ENCODE measurements at regions not wholly inside any gene's neighbourhood (a gene's known extent, or its start where the extent isn't known, plus 50 kb on each side); places are given as distances from the start of the nearest gene placed in this dataset.

DNA sequence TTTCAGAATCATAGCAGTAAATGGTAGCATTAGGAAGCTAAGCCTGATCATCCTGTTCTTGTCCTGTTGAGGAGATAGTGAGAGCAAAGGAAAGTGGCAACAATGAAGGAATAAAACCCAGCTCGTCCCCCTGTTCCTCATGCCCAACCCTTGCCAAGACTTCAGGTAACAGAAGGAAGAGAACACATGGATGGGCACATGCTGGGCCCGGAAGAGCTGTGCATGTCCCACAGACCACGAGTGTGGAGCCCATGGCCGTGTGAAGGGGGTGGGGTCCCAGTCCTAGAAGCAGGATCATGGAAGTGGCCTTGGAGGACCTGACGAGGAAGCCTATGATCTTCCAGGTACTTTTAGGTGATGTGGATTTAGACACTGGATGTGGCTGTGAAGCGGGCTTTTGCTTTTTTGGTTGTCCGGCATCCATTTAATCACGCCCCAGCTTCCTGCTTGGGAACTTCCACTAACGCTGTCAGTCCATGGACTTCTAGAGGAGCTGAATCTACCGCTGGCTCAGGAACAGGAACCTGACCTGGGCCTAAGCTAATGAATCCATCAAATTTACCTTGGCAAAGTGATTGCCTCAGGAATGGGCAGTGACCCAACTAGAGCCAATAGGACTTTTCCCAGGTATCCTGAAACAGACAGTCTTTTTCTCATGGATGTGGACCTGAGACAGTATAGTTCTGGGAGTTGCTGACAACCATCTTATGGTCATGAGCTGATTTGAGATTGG is 79.3 kb upstream of the ARMC2 start:
- no peak overlapping the region for H3K27ac ChIP-seq
- no peaks in the 10 kb centered on the region for H3K79me2 ChIP-seq (ENCODE audit: insufficient read depth, low read depth)
- peaks cover 7% of the 10 kb centered on the region for H3K4me1 ChIP-seq (ENCODE audit: low read depth, poor library complexity, severe bottlenecking)
- TF ChIP-seq, protein P1, sequence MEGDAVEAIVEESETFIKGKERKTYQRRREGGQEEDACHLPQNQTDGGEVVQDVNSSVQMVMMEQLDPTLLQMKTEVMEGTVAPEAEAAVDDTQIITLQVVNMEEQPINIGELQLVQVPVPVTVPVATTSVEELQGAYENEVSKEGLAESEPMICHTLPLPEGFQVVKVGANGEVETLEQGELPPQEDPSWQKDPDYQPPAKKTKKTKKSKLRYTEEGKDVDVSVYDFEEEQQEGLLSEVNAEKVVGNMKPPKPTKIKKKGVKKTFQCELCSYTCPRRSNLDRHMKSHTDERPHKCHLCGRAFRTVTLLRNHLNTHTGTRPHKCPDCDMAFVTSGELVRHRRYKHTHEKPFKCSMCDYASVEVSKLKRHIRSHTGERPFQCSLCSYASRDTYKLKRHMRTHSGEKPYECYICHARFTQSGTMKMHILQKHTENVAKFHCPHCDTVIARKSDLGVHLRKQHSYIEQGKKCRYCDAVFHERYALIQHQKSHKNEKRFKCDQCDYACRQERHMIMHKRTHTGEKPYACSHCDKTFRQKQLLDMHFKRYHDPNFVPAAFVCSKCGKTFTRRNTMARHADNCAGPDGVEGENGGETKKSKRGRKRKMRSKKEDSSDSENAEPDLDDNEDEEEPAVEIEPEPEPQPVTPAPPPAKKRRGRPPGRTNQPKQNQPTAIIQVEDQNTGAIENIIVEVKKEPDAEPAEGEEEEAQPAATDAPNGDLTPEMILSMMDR (conservative IDR thresholded peaks at IDR 0.05; ENCODE audit: low read depth, low read length), result no peak
- no peak overlapping the region for H3K9ac ChIP-seq
- H3K36me3 ChIP-seq (ENCODE audit: insufficient read depth), result no peaks in the 10 kb centered on the region
- H3K27me3 ChIP-seq (ENCODE audit: insufficient read depth, low read depth), result no peaks in the 10 kb centered on the region
- H4K20me1 ChIP-seq (ENCODE audit: insufficient read depth), result no peaks in the 10 kb centered on the region
- H3K4me2 ChIP-seq, result no peak overlapping the region
- H2AFZ ChIP-seq (ENCODE audit: low read depth), result no peak overlapping the region
- no peak overlapping the region for H3K4me3 ChIP-seq (IDR thresholded peaks at IDR 0.05; ENCODE audit: insufficient read depth, low read depth, low read length)

DNA sequence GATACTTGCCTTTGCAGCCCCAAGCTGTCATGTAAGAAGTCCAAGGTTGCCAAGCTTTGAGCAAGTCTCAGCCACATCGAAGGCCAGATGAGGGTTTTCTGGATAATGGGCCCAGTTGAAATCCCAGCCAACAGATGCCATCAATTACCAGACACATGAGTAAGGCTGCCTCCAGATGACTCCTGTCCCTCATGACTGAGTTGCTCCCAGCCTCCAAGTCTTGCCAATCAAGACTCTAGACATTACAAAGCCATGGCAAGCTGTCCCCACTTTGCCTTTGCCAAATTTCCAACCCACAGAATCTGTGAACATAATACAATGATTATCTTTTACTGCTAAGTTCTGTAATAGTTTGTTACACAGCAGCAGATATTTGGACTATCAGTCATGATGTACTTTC is 76.8 kb upstream of the ARMC2 start:
- Histone ChIP-seq H3K4me2 (no peak overlapping the region), H3K9ac (no peak overlapping the region), H2AFZ (ENCODE audit: low read depth) (no peak overlapping the region), H3K27ac (no peak overlapping the region), H3K27me3 (ENCODE audit: insufficient read depth, low read depth) (no peaks in the 10 kb centered on the region), H3K79me2 (ENCODE audit: insufficient read depth, low read depth) (no peaks in the 10 kb centered on the region), H3K4me3 (IDR thresholded peaks at IDR 0.05; ENCODE audit: insufficient read depth, low read depth, low read length) (no peak overlapping the region), H3K36me3 (ENCODE audit: insufficient read depth) (no peaks in the 10 kb centered on the region), H3K4me1 (ENCODE audit: low read depth, poor library complexity, severe bottlenecking) (peaks cover 7% of the 10 kb centered on the region), H4K20me1 (ENCODE audit: insufficient read depth) (no peaks in the 10 kb centered on the region)
- TF ChIP-seq, protein P1 (conservative IDR thresholded peaks at IDR 0.05; ENCODE audit: low read depth, low read length), result no peak

GRCh38 chr6:108774555-108774954 is 73.7 kb upstream of the ARMC2 start:
- Histone ChIP-seq H3K4me2 (no peak overlapping the region), H3K79me2 (ENCODE audit: insufficient read depth, low read depth) (no peaks in the 10 kb centered on the region), H3K27ac (no peak overlapping the region), H3K4me1 (ENCODE audit: low read depth, poor library complexity, severe bottlenecking) (no peaks in the 10 kb centered on the region), H2AFZ (ENCODE audit: low read depth) (no peak overlapping the region), H4K20me1 (ENCODE audit: insufficient read depth) (no peaks in the 10 kb centered on the region), H3K27me3 (ENCODE audit: insufficient read depth, low read depth) (no peaks in the 10 kb centered on the region), H3K4me3 (IDR thresholded peaks at IDR 0.05; ENCODE audit: insufficient read depth, low read depth, low read length) (no peak overlapping the region), H3K9ac (no peak overlapping the region), H3K36me3 (ENCODE audit: insufficient read depth) (no peaks in the 10 kb centered on the region)
- TF ChIP-seq, protein P1 (conservative IDR thresholded peaks at IDR 0.05; ENCODE audit: low read depth, low read length), result no peak

DNA sequence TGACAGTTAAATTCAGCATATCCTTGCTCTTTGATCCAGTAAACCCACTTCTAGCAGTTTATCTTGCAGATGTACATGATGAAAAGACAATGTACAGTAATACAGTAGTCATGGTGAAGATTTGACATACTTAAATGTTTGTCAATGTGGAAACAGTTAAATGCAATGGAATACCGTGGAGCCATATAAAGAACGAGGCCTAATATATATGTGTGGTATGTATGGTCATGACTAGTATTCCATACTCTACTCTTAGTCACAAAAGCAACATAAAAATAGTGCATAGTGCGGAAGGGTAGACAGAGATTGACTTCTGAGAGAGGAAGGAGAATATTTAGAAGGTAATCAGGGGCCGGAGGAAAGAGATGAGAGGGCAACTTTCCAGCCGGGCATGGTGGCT is 70.7 kb upstream of the ARMC2 start:
- Histone ChIP-seq H3K4me1 (ENCODE audit: low read depth, poor library complexity, severe bottlenecking) (peaks cover 2% of the 10 kb centered on the region), H3K4me3 (IDR thresholded peaks at IDR 0.05; ENCODE audit: insufficient read depth, low read depth, low read length) (no peak overlapping the region), H4K20me1 (ENCODE audit: insufficient read depth) (no peaks in the 10 kb centered on the region), H3K36me3 (ENCODE audit: insufficient read depth) (no peaks in the 10 kb centered on the region), H3K27ac (no peak overlapping the region), H3K79me2 (ENCODE audit: insufficient read depth, low read depth) (no peaks in the 10 kb centered on the region), H3K4me2 (no peak overlapping the region), H3K9ac (no peak overlapping the region), H2AFZ (ENCODE audit: low read depth) (no peak overlapping the region), H3K27me3 (ENCODE audit: insufficient read depth, low read depth) (no peaks in the 10 kb centered on the region)
- TF ChIP-seq, protein P1 (conservative IDR thresholded peaks at IDR 0.05; ENCODE audit: low read depth, low read length), result no peak

Measured in KMS-11 (cell line).